ENCODE measurements at regions not wholly inside any gene's neighbourhood (a gene's known extent, or its start where the extent isn't known, plus 50 kb on each side); places are given as distances from the start of the nearest gene placed in this dataset.

DNA sequence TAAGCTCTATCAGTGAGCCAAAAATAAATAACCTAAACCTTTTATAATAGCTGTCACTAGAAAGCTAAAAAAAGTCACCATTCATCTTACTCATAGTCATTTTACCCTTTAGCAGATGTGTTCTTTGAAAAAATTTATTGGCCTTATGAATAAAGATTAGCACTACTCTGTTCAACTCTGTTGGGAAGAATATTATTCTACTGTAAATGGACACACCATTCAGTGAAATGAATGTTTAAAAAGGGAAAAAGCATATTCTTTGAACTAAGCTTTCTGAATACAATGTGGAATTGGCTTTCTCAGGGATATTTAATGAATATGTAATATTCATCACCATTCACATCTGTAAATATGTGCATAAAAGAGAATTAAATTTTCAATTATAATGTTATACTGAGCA lies 422.0 kb downstream of the CBLN2 start:
- H3K27ac Mint-ChIP-seq, result no peak overlapping the region
- intact Hi-C loops (cut with micrococcal nuclease), result no loop called here
- no peaks in the 10 kb centered on the region for H3K9me3 Mint-ChIP-seq

GRCh38 chr18:72119082-72119481 lies 425.1 kb downstream of the CBLN2 start:
- Histone ChIP-seq H3K27ac (ENCODE audit: low read depth in 1 of 2, low read length in 2 of 2) (no peak overlapping the region), H3K4me1 (ENCODE audit: control insufficient read depth in 1 of 2, insufficient read depth in 2 of 2, low read length in 2 of 2) (no peaks in the 10 kb centered on the region), H4K20me1 (ENCODE audit: insufficient read depth, low read length) (no peaks in the 10 kb centered on the region), H3K9ac (ENCODE audit: insufficient read depth, low read length, poor library complexity, severe bottlenecking) (no peak overlapping the region), H3K79me2 (ENCODE audit: insufficient read depth, low read length) (no peaks in the 10 kb centered on the region), H2AFZ (ENCODE audit: insufficient read depth, low read depth, low read length, poor library complexity, severe bottlenecking) (no peak overlapping the region), H3K36me3 (replicated peaks in 1 of 2; ENCODE audit: control insufficient read depth in 1 of 2, insufficient read depth in 2 of 2, low read length in 2 of 2) (no peaks in the 10 kb centered on the region), H3K4me3 (replicated peaks in 1 of 3; ENCODE audit: low read depth in 2 of 3, low read length in 3 of 3) (no peak overlapping the region), H3K27me3 (ENCODE audit: control insufficient read depth in 2 of 2, insufficient read depth in 2 of 2, low read length in 2 of 2) (no peaks in the 10 kb centered on the region), H3K9me3 (replicated peaks in 1 of 2; ENCODE audit: control insufficient read depth in 1 of 2, insufficient read depth in 1 of 2, low read length in 2 of 2) (no peaks in the 10 kb centered on the region), H3K4me2 (replicated peaks; ENCODE audit: extremely low read depth, low read length, poor library complexity, severe bottlenecking) (no peak overlapping the region)
- no peaks in the 10 kb centered on the region for H3K36me3 Mint-ChIP-seq
- H3K4me1 Mint-ChIP-seq, result no peaks in the 10 kb centered on the region
- TF ChIP-seq CTCF (IDR thresholded peaks at IDR 0.05), result no peak
- H3K27me3 Mint-ChIP-seq (ENCODE audit: low read depth in 3 of 3), result no peaks in the 10 kb centered on the region
- no peak overlapping the region for H3K4me3 Mint-ChIP-seq
- intact Hi-C loops (cut with micrococcal nuclease), result no loop called here
- 97% methylated on average over 7 of the region's 7 CpGs for WGBS (ENCODE audit: insufficient coverage)
- H3K9me3 Mint-ChIP-seq, result peaks cover 0 to 4% (median 0%) of the 10 kb centered on the region in 7 donors
- H3K27ac Mint-ChIP-seq, result no peak overlapping the region
- DNase-seq, result no peak

More for the DNA sequence above, 422.0 kb downstream of the CBLN2 start:
- H3K4me1 ChIP-seq (ENCODE audit: control insufficient read depth in 1 of 2, insufficient read depth in 2 of 2, low read length in 2 of 2), result no peaks in the 10 kb centered on the region
- H3K79me2 ChIP-seq (ENCODE audit: insufficient read depth, low read length), result no peaks in the 10 kb centered on the region
- H3K4me3 ChIP-seq (replicated peaks in 1 of 3; ENCODE audit: low read depth in 2 of 3, low read length in 3 of 3), result no peak overlapping the region
- H4K20me1 ChIP-seq (ENCODE audit: insufficient read depth, low read length), result no peaks in the 10 kb centered on the region
- Mint-ChIP-seq H3K4me1 (no peaks in the 10 kb centered on the region), H3K27me3 (ENCODE audit: low read depth in 3 of 3) (no peaks in the 10 kb centered on the region), H3K36me3 (no peaks in the 10 kb centered on the region), H3K4me3 (no peak overlapping the region)
- no peaks in the 10 kb centered on the region for H3K36me3 ChIP-seq (replicated peaks in 1 of 2; ENCODE audit: control insufficient read depth in 1 of 2, insufficient read depth in 2 of 2, low read length in 2 of 2)
- H3K27me3 ChIP-seq (ENCODE audit: control insufficient read depth in 2 of 2, insufficient read depth in 2 of 2, low read length in 2 of 2), result no peaks in the 10 kb centered on the region
- no peak for DNase-seq
- H2AFZ ChIP-seq (ENCODE audit: insufficient read depth, low read depth, low read length, poor library complexity, severe bottlenecking), result no peak overlapping the region
- TF ChIP-seq CTCF (IDR thresholded peaks at IDR 0.05), result no peak
- no peak overlapping the region for H3K4me2 ChIP-seq (replicated peaks; ENCODE audit: extremely low read depth, low read length, poor library complexity, severe bottlenecking)
- no peaks in the 10 kb centered on the region for H3K9me3 ChIP-seq (replicated peaks in 1 of 2; ENCODE audit: control insufficient read depth in 1 of 2, insufficient read depth in 1 of 2, low read length in 2 of 2)
- H3K9ac ChIP-seq (ENCODE audit: insufficient read depth, low read length, poor library complexity, severe bottlenecking), result no peak overlapping the region
- H3K27ac ChIP-seq (ENCODE audit: low read depth in 1 of 2, low read length in 2 of 2), result no peak overlapping the region

Data from CD14-positive monocyte (primary cell).